Uterus (tissue), 3 donors: ENCODE measurements at regions not wholly inside any gene's neighbourhood (a gene's known extent, or its start where the extent isn't known, plus 50 kb on each side); places are given as distances from the start of the nearest gene placed in this dataset.

Experiments
- DNase-seq, 2 donors: peaks; one replicate each; pipeline ENCODE4 v3.0.0-alpha.2; 2019 to 2020
- H3K27ac ChIP-seq, 2 donors: fragments of 200-600 bp; sonication (generic); 1 replicate in 1 of 2; 2 replicates in 1 of 2; pipeline ENCODE4 v1.5.1; 2016 to 2018
- H3K27me3 ChIP-seq, 2 donors: fragments of 200-600 bp; sonication (generic); one replicate each; pipeline ENCODE4 v1.5.1; 2018 to 2019; ENCODE audit warnings: control low read depth in 1 of 2
- H3K36me3 ChIP-seq, 2 donors: fragments of 200-600 bp; sonication (generic); one replicate each; pipeline ENCODE4 v1.5.1; 2019; ENCODE audit warnings: control low read depth in 1 of 2
- H3K4me1 ChIP-seq, 2 donors: fragments of 200-600 bp; sonication (generic); one replicate each; pipeline ENCODE4 v1.5.1; 2018 to 2019; ENCODE audit warnings: control low read depth in 1 of 2
- H3K4me3 ChIP-seq, 2 donors: fragments of 200-600 bp; sonication (generic); 1 replicate in 1 of 2; 2 replicates in 1 of 2; pipeline ENCODE4 v1.5.1; 2018 to 2019; ENCODE audit warnings: mild to moderate bottlenecking in 1 of 2
- H3K9me3 ChIP-seq, 2 donors: fragments of 200-600 bp; sonication (generic); one replicate each; pipeline ENCODE4 v1.5.1; 2019; ENCODE audit warnings: control low read depth in 1 of 2
- CTCF ChIP-seq, 4 experiments: fragments of 200-600 bp in 2 of 4; fragments of 450-650 bp in 2 of 4; sonication (generic) in 2 of 4; IDR thresholded peaks; one replicate each; pipeline ENCODE4 v1.5.1; 2016 to 2019; ENCODE audit warnings: antibody characterized with exemption in 4 of 4, mild to moderate bottlenecking in 2 of 4, moderate library complexity in 1 of 4
- POLR2A ChIP-seq, 2 donors: fragments of 450-650 bp; IDR thresholded peaks; one replicate each; pipeline ENCODE4 v1.6.1; 2016; ENCODE audit warnings: antibody characterized with exemption in 2 of 2, mild to moderate bottlenecking in 1 of 2, moderate library complexity in 1 of 2
- intact Hi-C: fragments of 100-400 bp; cut with DNase I; formaldehyde crosslinking; loops from one replicate; pipeline ENCODE4 v1.15.1; 2023; ENCODE audit warnings: low total_unique reads
- donor health status: DM: yes; HTN: yes; CAD: no.

- Histone ChIP-seq H3K36me3 (no peaks in the 10 kb centered on the region), H3K27ac (no peak overlapping the region), H3K4me3 (no peak overlapping the region), H3K4me1 (no peaks in the 10 kb centered on the region), H3K27me3 (no peaks in the 10 kb centered on the region), H3K9me3 (no peaks in the 10 kb centered on the region)
- no peak for DNase-seq
- TF ChIP-seq CTCF (IDR thresholded peaks at IDR 0.05): no peak
- intact Hi-C loops: no loop called here
Observed at GRCh38 chr4:126221717-126222340, 907.1 kb downstream of the FAT4 start.

GRCh38 chr4:126223784-126224407, 909.1 kb downstream of the FAT4 start:
- Histone ChIP-seq H3K4me3 (no peak overlapping the region), H3K9me3 (no peaks in the 10 kb centered on the region), H3K27me3 (no peaks in the 10 kb centered on the region), H3K27ac (no peak overlapping the region), H3K36me3 (no peaks in the 10 kb centered on the region), H3K4me1 (no peaks in the 10 kb centered on the region)
- intact Hi-C loops: no loop called here
- TF ChIP-seq POLR2A (IDR thresholded peaks at IDR 0.05) (no peak), CTCF (IDR thresholded peaks at IDR 0.05) (no peak)
- no peak for DNase-seq

- Histone ChIP-seq H3K36me3 (no peaks in the 10 kb centered on the region), H3K27me3 (no peaks in the 10 kb centered on the region), H3K27ac (no peak overlapping the region), H3K4me1 (no peaks in the 10 kb centered on the region), H3K9me3 (no peaks in the 10 kb centered on the region), H3K4me3 (no peak overlapping the region)
- intact Hi-C loops: no loop called here
- TF ChIP-seq CTCF (IDR thresholded peaks at IDR 0.05) (no peak), POLR2A (IDR thresholded peaks at IDR 0.05) (no peak)
- no peak for DNase-seq
Observed at GRCh38 chr4:126227428-126227827, 912.7 kb downstream of the FAT4 start.

GRCh38 chr4:126230269-126230668, 915.5 kb downstream of the FAT4 start:
- H3K27ac ChIP-seq: no peak overlapping the region
- intact Hi-C loops: no loop called here
- no peaks in the 10 kb centered on the region for H3K9me3 ChIP-seq
- no peak overlapping the region for H3K4me3 ChIP-seq
- DNase-seq: no peak
- H3K27me3 ChIP-seq: no peaks in the 10 kb centered on the region
- no peaks in the 10 kb centered on the region for H3K4me1 ChIP-seq
- no peaks in the 10 kb centered on the region for H3K36me3 ChIP-seq
- no peak for TF ChIP-seq CTCF (IDR thresholded peaks at IDR 0.05)
- TF ChIP-seq POLR2A (IDR thresholded peaks at IDR 0.05): no peak

GRCh38 chr4:126233483-126233882, 918.7 kb downstream of the FAT4 start:
- DNase-seq: no peak
- Histone ChIP-seq H3K36me3 (no peaks in the 10 kb centered on the region), H3K9me3 (no peaks in the 10 kb centered on the region), H3K4me1 (no peaks in the 10 kb centered on the region), H3K27ac (no peak overlapping the region), H3K27me3 (no peaks in the 10 kb centered on the region), H3K4me3 (no peak overlapping the region)
- TF ChIP-seq POLR2A (IDR thresholded peaks at IDR 0.05): no peak
- TF ChIP-seq CTCF (IDR thresholded peaks at IDR 0.05): no peak
- intact Hi-C loops: no loop called here
